Stimulated activated CD8-positive, alpha-beta memory T cell treated with anti-CD3 and anti-CD28 coated beads, Interleukin-15, amount 100 ng/mL, for 24 hours (primary cell): ENCODE measurements at regions not wholly inside any gene's neighbourhood (a gene's known extent, or its start where the extent isn't known, plus 50 kb on each side); places are given as distances from the start of the nearest gene placed in this dataset.
"Not testable (repeated sequence)": the region's sequence is repeated elsewhere in the genome, so short reads cannot be mapped to it uniquely, and the experiment has no call there.

ENCODE experiments used
- DNase-seq: peaks from one replicate; pipeline ENCODE4 v3.0.0-alpha.2; 2020; ENCODE audit warnings: low read depth

DNA sequence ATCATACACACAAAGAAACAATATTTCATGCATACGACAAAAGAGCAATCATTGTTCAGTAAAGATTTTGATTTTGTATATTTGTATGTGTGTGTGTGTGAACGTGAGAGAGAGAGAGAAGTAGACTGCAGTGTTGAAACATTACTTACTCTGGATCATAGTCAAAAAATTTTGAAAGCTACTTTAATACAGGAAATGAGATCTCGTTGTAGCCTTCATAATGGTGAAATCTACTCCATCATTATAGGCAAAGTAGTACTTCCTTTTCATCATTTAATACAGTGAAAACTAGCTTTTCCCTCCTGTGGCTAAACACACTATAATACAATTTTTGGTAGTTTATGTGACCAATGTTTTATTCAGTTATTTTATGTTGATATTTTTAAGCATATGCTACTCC is 1427.7 kb upstream of the C9orf72 start:
- DNase-seq = no peak

DNA sequence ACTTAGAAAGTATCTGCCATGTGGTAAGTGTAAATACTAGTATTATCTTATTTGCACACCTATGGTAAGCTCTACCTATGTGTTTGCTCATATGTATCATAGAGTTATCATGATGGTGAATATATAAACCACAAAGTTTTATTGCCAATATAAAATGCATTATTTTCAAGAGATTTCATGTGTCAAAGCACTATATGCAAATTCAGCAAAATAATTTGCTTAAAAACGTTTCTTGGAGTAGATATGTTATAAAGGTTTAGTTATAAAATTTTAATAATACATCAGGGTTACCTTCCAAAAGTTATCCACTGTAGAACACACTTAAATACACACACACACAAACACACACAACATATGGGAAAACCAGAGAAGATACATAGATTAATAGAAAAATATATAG is 1431.7 kb upstream of the C9orf72 start:
- DNase-seq = no peak

DNA sequence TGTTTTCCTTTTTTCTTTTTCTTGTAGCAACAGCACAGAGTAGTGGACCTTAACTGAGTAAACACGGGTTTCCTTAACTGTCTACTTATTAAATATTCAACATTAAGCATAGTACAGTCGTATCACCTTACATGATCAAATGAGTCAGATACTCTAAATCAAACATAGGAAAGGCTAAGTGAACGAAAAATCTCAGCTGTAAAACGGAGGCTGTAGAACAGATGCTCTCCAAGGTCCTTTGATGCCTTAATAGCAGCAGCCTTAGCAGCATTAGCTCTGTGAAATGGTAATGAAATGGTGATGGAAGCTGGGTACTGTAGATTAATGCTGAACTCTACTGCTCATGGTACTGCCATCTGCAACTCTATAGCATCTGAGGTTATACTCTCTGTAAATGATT is 1433.3 kb upstream of the C9orf72 start:
- no peak for DNase-seq

DNA sequence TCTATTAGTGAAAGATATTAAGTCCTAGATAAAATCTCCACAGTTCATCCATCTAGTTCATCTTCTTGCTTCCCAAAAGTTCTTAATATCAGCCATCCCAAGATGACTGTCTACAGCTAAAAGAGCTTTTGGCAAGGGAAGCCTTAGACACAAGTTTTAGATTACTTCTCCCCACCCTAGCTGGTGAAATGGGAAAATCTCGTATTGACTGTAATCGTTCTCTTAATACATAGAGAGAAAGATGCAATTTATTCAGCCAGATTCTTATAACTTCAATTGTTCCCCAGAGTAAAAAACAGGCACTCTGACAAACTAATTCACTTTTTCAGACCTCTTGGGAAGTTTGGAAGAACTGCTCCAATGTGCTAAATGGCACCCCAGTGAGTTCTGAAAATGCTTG is 1439.6 kb upstream of the C9orf72 start:
- DNase-seq = no peak

DNA sequence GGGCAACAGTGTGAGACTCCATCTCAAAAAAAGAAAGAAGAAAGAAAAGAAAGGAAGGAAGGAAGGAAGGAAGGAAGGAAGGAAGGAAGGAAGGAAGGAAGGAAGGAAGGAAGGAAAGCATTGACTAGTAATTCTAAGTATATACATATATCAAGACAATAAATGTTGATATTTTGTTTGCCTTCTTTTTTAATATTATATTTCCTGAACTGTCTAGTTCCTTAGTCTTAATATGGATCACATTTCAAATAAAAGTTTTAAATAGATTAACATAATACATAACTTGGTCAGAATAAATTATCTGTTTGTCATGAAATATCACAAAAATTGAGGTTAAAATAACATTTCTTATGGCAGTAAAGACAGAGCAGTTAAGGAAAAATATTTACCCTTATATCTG is 1448.4 kb upstream of the C9orf72 start:
- no peak for DNase-seq

DNA sequence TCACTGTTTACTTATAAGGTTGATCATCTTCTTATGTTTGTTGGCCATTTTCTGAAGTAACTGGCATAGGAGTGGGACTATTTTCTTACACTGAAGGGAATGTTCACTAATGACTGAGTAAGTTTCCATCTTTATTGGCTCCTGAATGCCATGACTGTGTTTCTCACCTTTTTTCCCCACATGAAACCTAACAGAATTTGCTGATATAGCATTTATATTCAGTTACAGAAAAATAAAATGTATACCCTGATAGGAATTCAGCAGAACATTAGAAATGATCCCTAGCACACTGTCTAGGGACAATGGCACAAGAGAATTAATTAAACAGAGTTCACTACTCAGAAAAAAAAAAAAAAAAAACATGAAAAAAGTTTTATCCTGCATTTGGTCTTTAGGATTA is 1465.1 kb upstream of the C9orf72 start:
- no peak for DNase-seq

DNA sequence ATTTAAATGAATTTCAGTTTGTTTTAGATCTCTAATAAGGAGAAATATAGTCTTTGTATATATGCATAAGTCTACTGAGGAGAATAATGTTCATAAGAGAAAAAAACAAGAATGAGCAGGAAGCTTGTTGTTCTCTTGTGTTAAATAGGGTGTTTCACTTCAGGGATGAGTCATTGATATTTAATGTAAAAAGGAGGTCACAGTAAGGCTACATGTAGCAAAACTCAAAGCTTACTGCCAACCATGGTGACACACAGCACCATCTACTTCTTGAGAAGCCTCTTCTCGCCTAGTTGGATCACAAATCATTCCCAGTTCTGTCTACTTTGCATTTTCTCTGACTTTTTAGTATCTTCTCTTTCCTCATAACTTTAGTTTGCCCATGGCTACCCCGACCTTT is 1466.0 kb upstream of the C9orf72 start:
- DNase-seq = no peak

DNA sequence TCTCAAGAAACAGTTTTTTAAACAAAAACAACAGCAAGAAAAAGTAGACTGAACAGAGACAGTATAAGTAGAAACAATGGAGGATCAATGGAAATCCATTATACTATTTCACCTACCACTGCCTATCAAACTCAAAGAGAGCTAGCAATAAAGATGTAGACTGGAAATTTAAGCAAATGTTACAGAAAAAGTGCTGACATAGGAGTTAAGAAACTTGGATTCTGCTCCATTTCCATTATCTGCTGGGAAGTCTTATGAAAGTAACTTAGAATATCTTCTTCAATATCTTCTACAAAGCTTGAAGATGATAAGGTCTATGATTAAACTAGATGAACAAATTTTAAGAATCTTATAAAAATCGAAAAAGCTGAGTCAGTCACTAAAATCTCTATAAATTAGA is 1469.8 kb upstream of the C9orf72 start:
- DNase-seq = no peak

DNA sequence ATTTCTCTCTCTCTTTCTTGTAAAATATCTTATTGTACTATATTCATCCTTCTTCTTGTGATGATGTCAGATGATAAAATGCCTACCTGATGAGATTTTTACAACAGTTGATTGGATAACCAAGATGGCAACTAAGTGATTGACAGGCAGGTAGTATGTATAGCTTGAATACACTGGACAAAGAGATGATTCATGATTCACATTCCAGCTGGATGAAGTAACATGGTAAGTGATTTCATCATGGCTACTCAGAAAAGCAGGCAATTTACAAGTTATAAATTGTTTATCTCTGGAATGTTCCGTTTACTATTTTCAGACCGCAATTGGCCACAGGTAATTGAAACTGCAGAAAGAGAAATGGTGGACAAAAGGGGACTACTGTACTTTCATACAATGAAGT is 1471.7 kb upstream of the C9orf72 start:
- no peak for DNase-seq

DNA sequence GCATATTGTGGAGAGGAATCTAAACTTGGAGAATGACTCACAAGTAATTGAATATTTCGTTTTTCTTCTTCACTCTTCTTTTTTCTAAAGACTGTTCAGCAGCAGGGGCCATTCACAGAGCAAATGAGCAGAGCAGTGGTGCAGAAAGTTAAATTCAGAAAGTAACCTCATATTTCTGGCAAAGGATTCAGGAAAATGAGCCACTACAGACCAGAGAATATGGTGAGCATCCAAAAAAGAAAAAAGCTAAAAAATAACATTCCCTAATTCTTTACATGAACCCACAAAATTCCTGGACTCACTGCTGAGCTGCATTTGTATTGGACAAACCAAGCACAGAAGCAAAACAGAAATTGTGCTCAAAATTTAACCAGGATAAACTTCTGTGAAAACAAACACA is 1486.8 kb upstream of the C9orf72 start:
- no peak for DNase-seq

DNA sequence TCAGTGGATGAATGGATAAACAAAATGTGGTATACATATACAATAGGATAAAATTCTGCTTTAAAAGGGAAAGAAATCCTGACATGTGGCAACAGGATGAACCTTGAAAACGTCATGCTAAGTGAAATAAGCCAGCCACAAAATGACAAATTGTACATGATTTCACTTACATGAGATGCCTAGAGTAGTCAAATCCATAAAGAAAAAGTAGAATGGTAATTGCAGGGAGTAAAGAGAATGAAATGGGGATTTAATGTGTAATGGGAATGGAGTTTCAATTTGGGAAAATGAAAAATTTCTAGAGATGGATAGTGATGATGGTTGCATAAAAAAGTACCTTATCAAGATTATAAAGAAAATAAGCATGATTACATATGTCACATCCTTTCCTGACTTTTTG is 1489.2 kb upstream of the C9orf72 start:
- DNase-seq = no peak

DNA sequence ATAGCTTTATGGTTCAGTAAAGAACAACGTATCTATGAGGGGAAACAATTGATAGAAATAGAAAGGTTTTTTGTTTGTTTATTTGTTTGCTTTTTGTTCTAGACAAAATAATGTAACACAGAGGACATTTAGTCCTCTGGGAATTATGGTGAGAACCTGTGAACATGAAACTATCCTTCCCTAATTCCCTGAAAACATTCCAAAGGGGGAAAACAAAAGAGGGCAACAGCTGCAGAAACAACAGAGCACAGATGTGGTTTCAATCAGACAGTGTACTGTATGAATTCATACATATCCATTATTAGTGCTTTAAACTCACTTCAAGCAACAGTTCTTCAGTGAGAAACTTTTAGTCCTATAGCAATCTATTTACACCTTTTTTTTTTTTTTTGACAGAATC is 1489.8 kb upstream of the C9orf72 start:
- DNase-seq = no peak

DNA sequence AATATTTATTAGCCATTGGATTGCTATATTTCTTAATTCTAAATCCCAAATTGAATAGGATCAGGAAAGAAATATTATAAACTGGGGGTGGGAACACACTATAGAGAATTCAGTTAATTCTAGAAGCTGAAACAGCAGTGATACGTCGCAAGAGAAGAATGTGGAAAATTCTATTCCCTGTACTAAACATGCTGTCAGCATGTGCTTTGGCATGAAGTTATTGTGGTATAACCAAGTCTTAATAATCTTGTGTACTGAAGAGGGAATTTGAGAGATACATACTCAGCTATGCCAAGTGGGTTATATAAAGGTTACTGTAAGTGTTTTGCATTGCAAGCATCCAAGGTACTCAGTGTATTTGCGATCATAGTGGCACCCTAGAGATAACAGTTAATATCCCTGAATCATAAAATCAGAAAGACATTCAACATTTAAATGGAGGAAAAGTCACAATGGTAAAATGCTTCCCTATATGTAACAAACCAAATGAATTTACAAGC is 1492.9 kb upstream of the C9orf72 start:
- DNase-seq = no peak

DNA sequence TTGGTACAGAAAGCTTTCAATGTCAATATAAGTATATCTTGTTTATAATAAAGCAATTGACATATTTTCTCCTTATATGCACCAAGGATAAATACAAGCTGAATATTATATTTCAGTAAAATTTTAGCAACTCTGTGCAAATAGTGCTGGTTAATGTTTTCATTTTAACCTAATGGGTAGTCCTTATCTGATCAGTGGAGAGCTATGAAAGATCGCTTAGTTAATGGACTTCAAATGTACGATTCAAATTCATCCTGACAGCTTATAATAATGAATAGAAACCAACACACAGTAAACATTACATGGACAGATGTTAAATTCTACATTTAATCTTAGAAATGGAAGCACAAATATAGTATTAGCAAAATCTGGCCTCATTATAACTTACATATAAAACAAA is 1495.2 kb upstream of the C9orf72 start:
- DNase-seq = no peak

DNA sequence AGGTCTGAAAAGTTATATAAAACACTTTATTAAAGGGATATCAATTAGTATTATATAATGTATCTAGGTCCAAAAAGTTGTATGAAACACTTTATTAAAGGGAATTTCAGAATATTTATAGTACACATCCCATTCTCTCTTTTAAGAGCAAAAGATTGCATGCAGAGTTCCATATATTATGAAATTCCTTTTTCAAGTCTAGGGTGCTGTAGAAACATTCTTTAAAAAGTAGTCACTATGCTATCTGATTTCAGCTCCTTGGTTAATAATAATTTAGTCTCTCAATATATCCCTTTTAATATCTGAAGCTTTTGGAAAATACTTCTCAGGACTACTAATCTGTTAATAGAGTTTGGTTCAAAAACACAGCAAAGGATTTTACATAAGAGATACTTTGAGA is 1496.1 kb upstream of the C9orf72 start:
- no peak for DNase-seq

DNA sequence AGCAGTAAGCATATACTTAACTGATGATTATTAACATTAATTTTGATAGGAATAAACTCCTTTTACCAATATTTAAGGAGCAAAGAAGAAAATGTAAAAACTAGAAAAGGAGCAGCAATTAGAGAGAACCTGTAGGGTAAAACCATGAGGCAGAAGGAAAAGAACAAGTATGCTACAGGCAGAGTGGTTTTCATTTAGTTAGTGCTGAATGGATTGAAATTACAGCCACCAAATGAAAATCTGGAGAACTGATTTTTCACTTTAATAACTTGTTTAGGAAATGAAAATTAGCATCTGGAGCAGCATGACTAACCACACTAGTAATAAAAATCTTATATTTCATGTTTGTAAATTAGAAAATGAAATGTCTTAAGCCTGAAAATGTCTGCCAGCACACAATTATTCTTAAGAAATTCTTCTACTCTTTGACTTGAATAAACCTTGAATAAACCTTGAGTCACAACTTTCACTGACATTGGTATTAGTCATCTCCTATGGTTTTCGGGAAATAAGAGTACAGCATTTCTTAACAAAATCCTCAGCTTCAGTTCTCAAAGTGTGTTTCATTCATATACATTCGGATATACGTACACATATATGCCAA is 1504.9 kb upstream of the C9orf72 start:
- no peak for DNase-seq

DNA sequence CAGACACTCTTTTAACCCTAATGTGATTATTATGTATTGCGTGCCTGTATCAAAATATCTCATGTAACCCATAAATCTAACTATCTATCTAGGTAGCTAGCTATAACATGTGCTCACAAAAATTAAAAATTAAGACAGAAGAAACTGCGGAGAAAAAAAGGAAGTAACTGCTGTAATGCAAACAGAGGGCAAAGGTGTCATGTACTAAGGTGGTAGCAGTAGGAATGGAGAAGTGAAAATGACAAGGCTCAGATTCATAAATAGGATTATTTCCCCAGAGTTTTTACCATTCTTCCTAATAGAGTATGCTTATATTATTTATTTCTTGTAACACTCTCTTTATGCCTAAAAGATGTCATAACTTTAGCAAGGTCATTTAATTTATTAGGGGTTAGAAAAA is 1527.5 kb upstream of the C9orf72 start:
- DNase-seq = no peak

DNA sequence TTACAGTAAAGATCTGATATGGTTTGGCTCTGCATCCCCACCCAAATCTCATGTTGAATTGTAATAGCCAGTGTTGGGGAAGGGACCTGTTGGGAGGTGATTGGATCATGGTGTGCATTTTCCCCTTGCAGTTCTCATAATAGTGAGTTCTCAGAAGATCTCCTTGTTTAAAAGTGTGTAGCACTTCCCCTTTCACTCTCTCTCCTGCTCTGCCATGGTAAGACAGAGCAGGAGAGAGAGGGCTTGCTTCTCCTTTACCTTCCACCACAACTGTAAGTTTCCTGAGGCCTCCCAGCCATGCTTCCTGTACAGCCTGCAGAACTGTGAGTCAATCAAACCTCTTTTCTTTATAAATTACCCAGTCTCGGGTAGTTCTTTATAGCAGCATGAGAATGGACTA is 1530.9 kb upstream of the C9orf72 start:
- DNase-seq = not testable (repeated sequence)

DNA sequence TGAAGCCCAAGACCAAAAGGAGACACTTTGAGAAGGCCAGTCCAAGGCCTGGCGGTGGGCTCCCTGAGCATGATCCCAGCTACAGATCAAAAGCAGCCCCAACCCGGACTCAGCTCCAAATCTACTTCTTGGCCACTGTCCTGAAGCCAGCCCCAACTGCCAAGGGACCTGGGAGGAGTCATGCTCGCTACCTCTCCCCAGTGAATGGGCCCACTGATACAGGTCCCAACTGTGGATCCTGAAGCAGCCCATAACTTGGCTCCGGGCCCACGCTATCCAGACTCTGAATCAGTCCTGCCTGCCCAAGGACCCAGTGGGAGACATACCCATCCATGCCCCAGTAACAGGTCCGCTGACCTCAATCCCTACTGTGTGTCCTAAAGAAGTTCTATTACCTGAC is 1545.3 kb upstream of the C9orf72 start:
- DNase-seq = no peak

DNA sequence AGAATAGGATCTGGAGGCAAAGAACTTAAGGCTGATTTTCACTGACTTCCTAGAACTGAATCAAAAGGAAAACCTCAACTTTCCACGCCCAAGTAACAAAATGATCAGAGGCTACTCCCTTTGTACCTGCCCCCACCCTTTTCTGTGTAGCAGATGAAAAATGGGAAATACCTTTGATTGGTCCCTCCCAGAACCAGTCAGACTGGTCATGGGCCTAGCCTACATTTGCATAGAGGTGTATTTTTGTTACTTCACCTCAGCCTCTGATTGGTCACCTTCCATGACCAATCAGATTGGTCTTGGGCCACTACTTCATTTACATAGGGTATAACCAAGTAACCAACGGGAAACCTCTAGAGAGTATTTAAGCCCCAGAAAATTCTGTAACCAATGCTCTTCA is 1553.5 kb upstream of the C9orf72 start:
- DNase-seq = no peak

DNA sequence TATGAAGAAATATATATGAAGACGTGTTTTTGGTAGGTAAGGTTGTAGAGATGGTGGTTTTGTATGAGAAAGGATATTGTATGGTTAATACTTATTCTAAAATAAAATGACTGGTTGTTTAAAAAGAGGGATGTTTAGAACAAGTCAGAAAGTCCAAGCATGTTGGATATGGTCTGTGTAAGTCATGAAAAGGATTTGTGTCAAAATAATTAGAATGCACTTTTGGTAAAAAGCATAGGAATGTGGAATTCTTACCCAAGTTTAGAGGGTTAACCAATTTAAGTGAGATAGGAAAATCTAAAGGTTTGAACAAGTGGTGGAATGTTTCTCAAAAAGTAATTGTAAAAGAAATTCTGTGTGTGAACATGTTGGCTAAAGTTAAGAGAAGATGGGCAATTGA is 1556.5 kb upstream of the C9orf72 start:
- no peak for DNase-seq

DNA sequence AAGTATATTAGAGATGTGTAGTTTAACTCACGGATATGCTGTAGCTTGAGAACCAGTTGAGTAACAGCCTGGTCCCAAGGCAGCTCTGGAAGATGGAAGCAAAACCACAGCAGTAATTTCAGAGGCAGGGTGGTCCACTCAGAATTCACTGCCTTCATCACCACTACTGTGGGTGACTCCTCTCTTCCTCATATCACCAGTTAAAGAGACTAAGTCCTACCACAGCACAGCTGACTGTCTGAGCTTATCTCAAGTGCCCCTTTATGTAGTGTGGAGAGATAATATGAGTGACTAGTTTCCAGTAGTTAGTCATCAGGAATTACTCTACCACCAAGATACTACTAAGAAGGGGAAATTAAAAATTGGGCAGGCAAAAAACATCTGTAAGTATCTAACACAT is 1571.2 kb upstream of the C9orf72 start:
- no peak for DNase-seq

DNA sequence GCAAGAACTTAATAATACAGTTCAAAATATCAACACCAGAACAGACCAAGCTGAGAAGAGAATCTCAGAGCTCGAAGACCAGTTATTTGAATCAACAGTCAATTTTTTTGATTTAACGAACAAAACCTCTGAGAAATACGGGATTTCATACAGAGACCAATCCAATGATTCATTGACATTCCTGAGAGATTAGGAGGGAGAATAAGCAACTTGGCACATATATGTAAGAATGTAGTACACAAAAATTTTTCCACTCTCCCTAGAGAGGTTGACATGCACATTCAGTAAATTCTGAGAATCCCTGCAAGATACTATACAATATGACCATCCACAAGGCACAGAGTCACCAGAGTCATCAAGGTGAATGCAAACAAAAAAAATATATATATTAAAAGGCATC is 1577.3 kb upstream of the C9orf72 start:
- no peak for DNase-seq

DNA sequence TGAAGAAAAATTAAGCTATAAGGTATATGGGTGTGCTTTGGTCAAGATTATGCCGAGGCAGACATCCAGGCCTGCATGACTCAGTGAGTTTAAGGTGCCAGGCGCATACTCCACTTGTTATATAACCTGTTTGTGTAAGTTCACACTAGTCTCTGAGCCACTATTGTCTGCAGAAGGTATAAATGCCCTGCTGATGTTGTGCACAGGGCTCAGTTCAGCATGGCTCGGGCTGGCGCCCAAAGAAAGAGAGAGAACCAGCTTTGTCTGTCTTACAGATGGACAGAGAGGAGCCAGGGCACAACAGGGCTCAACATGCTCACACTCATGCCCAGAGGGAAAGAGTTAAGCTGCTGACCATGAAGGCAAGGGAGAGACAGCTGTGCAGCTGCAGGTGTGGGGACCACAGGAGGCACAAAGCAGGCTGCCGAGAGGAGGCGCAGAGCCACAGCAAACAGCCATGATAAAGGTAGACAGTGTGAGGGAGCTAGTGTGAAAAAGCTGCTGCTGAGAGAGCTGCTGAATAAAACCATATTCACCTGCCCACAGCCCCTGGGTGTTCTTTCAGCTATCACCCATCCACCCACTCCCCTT is 1587.6 kb upstream of the C9orf72 start:
- no peak for DNase-seq
